ENCODE measurements at regions not wholly inside any gene's neighbourhood (a gene's known extent, or its start where the extent isn't known, plus 50 kb on each side); places are given as distances from the start of the nearest gene placed in this dataset.

GRCh38 chr18:8974696-8975095 is 127.8 kb upstream of the NDUFV2 start:
- TF ChIP-seq CTCF (conservative IDR thresholded peaks at IDR 0.05; ENCODE audit: low read depth, low read length) = no peak
- no peak for DNase-seq (ENCODE audit: low read depth)
- no peak overlapping the region for H3K4me3 ChIP-seq (ENCODE audit: low read depth, low read length)

GRCh38 chr18:8975624-8976023 is 126.9 kb upstream of the NDUFV2 start:
- DNase-seq (ENCODE audit: low read depth) = no peak
- no peak for TF ChIP-seq CTCF (conservative IDR thresholded peaks at IDR 0.05; ENCODE audit: low read depth, low read length)
- no peak overlapping the region for H3K4me3 ChIP-seq (ENCODE audit: low read depth, low read length)

GRCh38 chr18:8976606-8977005 is 125.9 kb upstream of the NDUFV2 start:
- no peak overlapping the region for H3K4me3 ChIP-seq (ENCODE audit: low read depth, low read length)
- no peak for DNase-seq (ENCODE audit: low read depth)
- no peak for TF ChIP-seq CTCF (conservative IDR thresholded peaks at IDR 0.05; ENCODE audit: low read depth, low read length)

- no peak overlapping the region for H3K4me3 ChIP-seq (ENCODE audit: low read depth, low read length)
- DNase-seq (ENCODE audit: low read depth) = no peak
- no peak for TF ChIP-seq CTCF (conservative IDR thresholded peaks at IDR 0.05; ENCODE audit: low read depth, low read length)
Observed at GRCh38 chr18:8977166-8977565, 125.3 kb upstream of the NDUFV2 start.

GRCh38 chr18:8977701-8978100 is 124.8 kb upstream of the NDUFV2 start:
- no peak for DNase-seq (ENCODE audit: low read depth)
- TF ChIP-seq CTCF (conservative IDR thresholded peaks at IDR 0.05; ENCODE audit: low read depth, low read length) = no peak
- no peak overlapping the region for H3K4me3 ChIP-seq (ENCODE audit: low read depth, low read length)

GRCh38 chr18:8978394-8978793 is 124.1 kb upstream of the NDUFV2 start:
- no peak for DNase-seq (ENCODE audit: low read depth)
- H3K4me3 ChIP-seq (ENCODE audit: low read depth, low read length) = no peak overlapping the region
- no peak for TF ChIP-seq CTCF (conservative IDR thresholded peaks at IDR 0.05; ENCODE audit: low read depth, low read length)

GRCh38 chr18:8979258-8979988 is 123.1 kb upstream of the NDUFV2 start:
- no peak for TF ChIP-seq CTCF (conservative IDR thresholded peaks at IDR 0.05; ENCODE audit: low read depth, low read length)
- no peak overlapping the region for H3K4me3 ChIP-seq (ENCODE audit: low read depth, low read length)
- no peak for DNase-seq (ENCODE audit: low read depth)

All from choroid plexus epithelial cell (primary cell).